ENCODE measurements at regions not wholly inside any gene's neighbourhood (a gene's known extent, or its start where the extent isn't known, plus 50 kb on each side); places are given as distances from the start of the nearest gene placed in this dataset.

DNA sequence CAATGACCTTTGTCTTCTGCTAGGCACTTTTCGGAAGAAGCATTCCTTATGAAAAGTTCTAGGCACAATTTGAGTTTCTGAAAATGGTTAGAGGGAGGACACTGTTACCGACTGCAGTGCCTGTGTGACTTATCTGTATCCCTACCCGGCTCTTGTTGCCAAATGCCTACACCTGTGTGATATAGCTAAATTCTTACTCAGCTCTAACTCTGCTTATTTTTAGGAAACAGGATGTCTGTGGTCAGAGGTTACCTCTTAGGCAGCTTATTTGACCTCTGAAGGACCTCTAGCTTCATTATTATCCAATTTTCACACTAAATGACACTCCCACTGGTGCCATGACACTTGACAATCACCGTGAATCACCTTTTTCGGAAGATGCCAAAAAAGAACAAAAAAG lies 561.1 kb upstream of the SMIM31 start:
- no peak for DNase-seq (ENCODE audit: extremely low read depth, low read depth)
- TF ChIP-seq CTCF (IDR thresholded peaks at IDR 0.05; ENCODE audit: low read depth, low read length, missing control alignments) = no peak
- no peak overlapping the region for H3K4me3 ChIP-seq (replicated peaks; ENCODE audit: low read depth, low read length)

GRCh38 chr4:164193676-164194075 lies 560.3 kb upstream of the SMIM31 start:
- DNase-seq (ENCODE audit: extremely low read depth, low read depth) = no peak
- TF ChIP-seq CTCF (IDR thresholded peaks at IDR 0.05; ENCODE audit: low read depth, low read length, missing control alignments) = no peak
- H3K4me3 ChIP-seq (replicated peaks; ENCODE audit: low read depth, low read length) = no peak overlapping the region

DNA sequence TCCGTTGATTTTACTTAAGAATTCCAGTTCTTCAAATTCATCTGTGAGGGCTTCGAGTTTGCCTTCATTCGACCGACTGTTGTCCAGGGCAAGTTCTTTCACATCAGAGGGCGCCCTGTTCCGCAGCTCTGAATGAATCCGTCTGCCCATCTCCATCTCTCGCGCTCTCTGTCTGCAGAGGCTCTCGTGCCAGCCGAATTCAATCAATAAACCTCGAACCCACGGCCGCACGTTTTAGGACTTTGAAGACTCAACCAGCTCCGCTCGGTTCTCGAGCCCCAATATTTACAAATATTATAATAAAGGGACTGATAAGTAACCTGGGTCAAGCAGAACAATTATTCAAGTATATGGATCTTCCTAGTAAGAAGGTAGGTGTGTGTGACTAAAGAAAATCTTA lies 556.4 kb upstream of the SMIM31 start:
- H3K4me3 ChIP-seq (replicated peaks; ENCODE audit: low read depth, low read length) = no peak overlapping the region
- DNase-seq (ENCODE audit: extremely low read depth, low read depth) = no peak
- TF ChIP-seq CTCF (IDR thresholded peaks at IDR 0.05; ENCODE audit: low read depth, low read length, missing control alignments) = no peak

DNA sequence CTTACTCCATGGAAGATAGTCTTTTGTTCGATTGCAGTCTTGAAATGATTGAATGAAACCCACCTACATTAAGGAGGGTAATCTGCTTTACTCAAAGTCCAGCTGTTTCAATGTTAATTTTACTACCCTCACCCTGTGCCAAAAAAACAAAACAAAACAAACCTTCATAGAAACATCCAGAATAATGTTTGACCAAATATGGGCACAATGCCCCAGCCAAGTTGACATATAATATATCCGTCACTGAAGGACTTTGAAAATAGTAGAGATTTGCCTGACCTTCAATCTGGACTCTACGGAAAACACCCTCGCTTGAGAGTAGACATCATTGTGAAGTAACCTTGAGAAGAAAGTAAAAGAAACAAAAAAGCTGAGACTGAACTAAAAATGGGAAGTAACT lies 550.5 kb upstream of the SMIM31 start:
- TF ChIP-seq CTCF (IDR thresholded peaks at IDR 0.05; ENCODE audit: low read depth, low read length, missing control alignments) = no peak

GRCh38 chr4:164204434-164204833 lies 549.5 kb upstream of the SMIM31 start:
- no peak for DNase-seq (ENCODE audit: extremely low read depth, low read depth)
- no peak for TF ChIP-seq CTCF (IDR thresholded peaks at IDR 0.05; ENCODE audit: low read depth, low read length, missing control alignments)
- H3K4me3 ChIP-seq (replicated peaks; ENCODE audit: low read depth, low read length) = no peak overlapping the region

More for the DNA sequence above, 550.5 kb upstream of the SMIM31 start:
- no peak for DNase-seq (ENCODE audit: extremely low read depth, low read depth)
- H3K4me3 ChIP-seq (replicated peaks; ENCODE audit: low read depth, low read length) = no peak overlapping the region

DNA sequence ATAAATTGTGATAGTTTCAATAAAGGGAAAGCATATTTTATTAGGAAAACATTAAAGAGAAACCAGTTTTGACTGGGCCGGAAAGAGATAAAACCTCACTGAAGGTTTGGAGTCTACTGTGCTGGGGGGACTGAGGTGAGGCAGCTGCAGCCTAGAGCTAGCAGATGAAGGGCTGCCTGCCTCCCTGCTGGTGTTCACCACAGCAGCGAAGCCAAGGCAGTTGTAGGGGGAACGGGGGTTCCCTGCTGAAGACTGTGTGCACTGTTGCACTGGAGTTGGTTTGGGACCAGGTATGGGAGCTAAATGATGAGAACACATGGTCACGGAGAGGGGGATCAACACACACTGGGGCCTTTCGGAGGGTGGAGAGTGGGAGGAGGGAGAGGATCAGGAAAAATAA lies 546.5 kb upstream of the SMIM31 start:
- H3K4me3 ChIP-seq (replicated peaks; ENCODE audit: low read depth, low read length) = no peak overlapping the region
- TF ChIP-seq CTCF (IDR thresholded peaks at IDR 0.05; ENCODE audit: low read depth, low read length, missing control alignments) = no peak

GRCh38 chr4:164210377-164210776 lies 543.6 kb upstream of the SMIM31 start:
- no peak for DNase-seq (ENCODE audit: extremely low read depth, low read depth)
- TF ChIP-seq CTCF (IDR thresholded peaks at IDR 0.05; ENCODE audit: low read depth, low read length, missing control alignments) = no peak
- H3K4me3 ChIP-seq (replicated peaks; ENCODE audit: low read depth, low read length) = no peak overlapping the region

More for the DNA sequence above, 546.5 kb upstream of the SMIM31 start:
- no peak for DNase-seq (ENCODE audit: extremely low read depth, low read depth)
